Parathyroid adenoma (tissue), 2 donors: ENCODE measurements at regions not wholly inside any gene's neighbourhood (a gene's known extent, or its start where the extent isn't known, plus 50 kb on each side); places are given as distances from the start of the nearest gene placed in this dataset.

Source experiments
- H2AFZ ChIP-seq: fragments of 300-600 bp; sonication (generic); one replicate; pipeline ENCODE4 v1.7.0; 2017; ENCODE audit warnings: antibody characterized with exemption, mild to moderate bottlenecking
- H3K27ac ChIP-seq: fragments of 300-600 bp; sonication (generic); one replicate; pipeline ENCODE4 v1.7.0; 2017
- H3K27me3 ChIP-seq: fragments of 300-600 bp; sonication (generic); one replicate; pipeline ENCODE4 v1.7.0; 2017; ENCODE audit warnings: low read length; ENCODE audit not compliant: control insufficient read depth, insufficient read depth
- H3K36me3 ChIP-seq: fragments of 300-600 bp; sonication (generic); one replicate; pipeline ENCODE4 v1.7.0; 2017; ENCODE audit warnings: low read length; ENCODE audit not compliant: control insufficient read depth, insufficient read depth
- H3K4me1 ChIP-seq: fragments of 300-600 bp; sonication (generic); one replicate; pipeline ENCODE4 v1.7.0; 2017; ENCODE audit warnings: control low read depth
- H3K4me2 ChIP-seq: fragments of 300-600 bp; sonication (generic); one replicate; pipeline ENCODE4 v1.7.0; 2017; ENCODE audit warnings: low read length
- H3K4me3 ChIP-seq: fragments of 300-600 bp; sonication (generic); one replicate; pipeline ENCODE4 v1.7.0; 2017; ENCODE audit warnings: low read depth, low read length
- H3K79me2 ChIP-seq: fragments of 300-600 bp; sonication (generic); one replicate; pipeline ENCODE4 v1.7.0; 2017; ENCODE audit warnings: control low read depth
- H3K9ac ChIP-seq: fragments of 300-600 bp; sonication (generic); one replicate; pipeline ENCODE4 v1.7.0; 2017; ENCODE audit warnings: mild to moderate bottlenecking
- H3K9me3 ChIP-seq: fragments of 300-600 bp; sonication (generic); one replicate; pipeline ENCODE4 v1.7.0; 2017; ENCODE audit warnings: low read length; ENCODE audit not compliant: control insufficient read depth
- TF ChIP-seq, protein P1 (sequence below): fragments of 300-600 bp; sonication (generic); IDR thresholded peaks from one replicate; pipeline ENCODE4 v1.7.0; 2017; ENCODE audit warnings: antibody characterized with exemption, mild to moderate bottlenecking
- donor health status: primary hyperparathyroidism.

DNA sequence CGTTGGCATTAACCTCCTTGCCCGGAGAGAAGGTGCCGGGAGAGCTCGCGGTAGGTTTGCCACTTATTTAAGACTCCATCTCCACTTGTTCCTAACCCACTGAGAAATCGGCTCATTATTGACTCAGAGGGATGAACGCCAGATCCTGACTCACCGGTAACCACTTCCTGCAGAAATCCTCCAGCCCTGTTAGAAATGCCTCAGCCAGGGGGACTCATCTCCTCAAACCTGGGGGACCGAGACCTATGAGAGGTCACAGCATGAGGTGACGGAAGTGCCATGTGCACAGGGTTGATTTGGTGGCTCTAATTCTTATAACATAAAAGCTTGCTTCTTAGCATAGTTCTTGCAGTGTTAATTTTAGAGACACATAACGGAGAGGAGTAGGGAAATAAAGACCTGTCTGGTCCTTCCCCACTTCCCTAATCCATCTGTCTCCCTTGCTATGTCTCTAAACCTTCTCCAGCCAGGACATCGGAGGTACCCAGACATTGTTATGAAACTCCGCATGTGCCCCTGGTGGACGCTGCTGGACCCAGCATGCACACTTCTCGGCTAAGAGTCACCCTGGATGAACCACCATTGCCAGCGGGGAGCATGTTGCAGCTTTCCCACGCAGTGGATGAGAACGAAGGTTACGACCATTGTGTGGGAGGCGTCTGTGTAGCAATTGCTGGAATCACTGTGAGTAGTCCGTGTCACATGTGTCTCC, 158.9 kb downstream of the EFNB2 start:
- Histone ChIP-seq H3K79me2 (no peaks in the 10 kb centered on the region), H3K27ac (no peak overlapping the region), H3K9me3 (no peaks in the 10 kb centered on the region), H3K9ac (no peak overlapping the region), H3K4me1 (no peaks in the 10 kb centered on the region), H2AFZ (no peak overlapping the region), H3K4me3 (no peak overlapping the region), H3K36me3 (no peaks in the 10 kb centered on the region), H3K27me3 (no peaks in the 10 kb centered on the region), H3K4me2 (no peak overlapping the region)
- TF ChIP-seq, protein P1, sequence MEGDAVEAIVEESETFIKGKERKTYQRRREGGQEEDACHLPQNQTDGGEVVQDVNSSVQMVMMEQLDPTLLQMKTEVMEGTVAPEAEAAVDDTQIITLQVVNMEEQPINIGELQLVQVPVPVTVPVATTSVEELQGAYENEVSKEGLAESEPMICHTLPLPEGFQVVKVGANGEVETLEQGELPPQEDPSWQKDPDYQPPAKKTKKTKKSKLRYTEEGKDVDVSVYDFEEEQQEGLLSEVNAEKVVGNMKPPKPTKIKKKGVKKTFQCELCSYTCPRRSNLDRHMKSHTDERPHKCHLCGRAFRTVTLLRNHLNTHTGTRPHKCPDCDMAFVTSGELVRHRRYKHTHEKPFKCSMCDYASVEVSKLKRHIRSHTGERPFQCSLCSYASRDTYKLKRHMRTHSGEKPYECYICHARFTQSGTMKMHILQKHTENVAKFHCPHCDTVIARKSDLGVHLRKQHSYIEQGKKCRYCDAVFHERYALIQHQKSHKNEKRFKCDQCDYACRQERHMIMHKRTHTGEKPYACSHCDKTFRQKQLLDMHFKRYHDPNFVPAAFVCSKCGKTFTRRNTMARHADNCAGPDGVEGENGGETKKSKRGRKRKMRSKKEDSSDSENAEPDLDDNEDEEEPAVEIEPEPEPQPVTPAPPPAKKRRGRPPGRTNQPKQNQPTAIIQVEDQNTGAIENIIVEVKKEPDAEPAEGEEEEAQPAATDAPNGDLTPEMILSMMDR = no peak

DNA sequence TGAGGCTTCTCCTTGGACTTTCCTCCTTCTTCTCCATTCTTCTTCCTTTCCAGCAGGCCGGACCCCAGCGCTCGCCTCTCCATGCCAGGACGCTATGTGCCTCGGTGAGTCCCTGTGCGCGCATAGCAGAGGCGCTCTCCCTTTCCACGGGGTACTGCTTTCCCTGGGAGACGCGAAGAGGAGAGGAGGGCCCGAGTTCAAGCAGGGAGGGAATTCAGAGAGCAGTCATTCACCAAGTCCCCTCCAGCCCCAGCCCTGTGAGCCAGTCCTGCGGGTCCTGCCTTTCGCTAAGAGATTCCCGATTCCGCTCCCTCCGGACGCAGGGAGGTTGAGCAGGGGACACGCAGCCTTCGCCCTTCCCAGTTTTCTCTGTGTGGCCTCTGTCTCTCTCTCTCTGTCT, 160.4 kb downstream of the EFNB2 start:
- no peak overlapping the region for H3K9ac ChIP-seq
- no peaks in the 10 kb centered on the region for H3K27me3 ChIP-seq
- no peak overlapping the region for H3K4me2 ChIP-seq
- H3K9me3 ChIP-seq = no peaks in the 10 kb centered on the region
- TF ChIP-seq, protein P1 = no peak
- no peak overlapping the region for H2AFZ ChIP-seq
- H3K4me3 ChIP-seq = no peak overlapping the region
- no peaks in the 10 kb centered on the region for H3K36me3 ChIP-seq
- H3K4me1 ChIP-seq = no peaks in the 10 kb centered on the region
- no peak overlapping the region for H3K27ac ChIP-seq
- no peaks in the 10 kb centered on the region for H3K79me2 ChIP-seq

DNA sequence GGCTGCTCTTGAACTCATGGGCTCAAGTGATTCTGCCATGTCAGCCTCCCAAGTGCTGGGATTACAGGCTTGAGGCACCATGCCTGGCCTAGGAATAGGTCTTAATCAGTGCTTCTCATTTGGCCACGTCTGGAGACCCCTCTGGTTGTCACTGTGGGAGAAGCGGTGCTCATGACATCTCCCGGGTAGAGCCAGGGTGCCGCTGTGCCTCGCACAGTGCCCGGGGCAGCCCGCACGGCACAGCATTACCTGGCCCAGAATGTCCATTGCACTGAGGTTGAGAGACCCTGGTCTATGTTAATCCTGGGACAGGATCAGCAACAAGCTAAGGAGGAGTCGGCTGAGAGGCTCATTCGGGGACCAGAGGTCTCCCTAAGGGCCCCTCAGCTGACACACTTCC, 160.8 kb downstream of the EFNB2 start:
- Histone ChIP-seq H3K4me1 (no peaks in the 10 kb centered on the region), H3K9ac (no peak overlapping the region), H2AFZ (no peak overlapping the region), H3K4me3 (no peak overlapping the region), H3K9me3 (no peaks in the 10 kb centered on the region), H3K79me2 (no peaks in the 10 kb centered on the region), H3K36me3 (no peaks in the 10 kb centered on the region), H3K27ac (no peak overlapping the region), H3K4me2 (no peak overlapping the region), H3K27me3 (no peaks in the 10 kb centered on the region)
- TF ChIP-seq, protein P1 = no peak

DNA sequence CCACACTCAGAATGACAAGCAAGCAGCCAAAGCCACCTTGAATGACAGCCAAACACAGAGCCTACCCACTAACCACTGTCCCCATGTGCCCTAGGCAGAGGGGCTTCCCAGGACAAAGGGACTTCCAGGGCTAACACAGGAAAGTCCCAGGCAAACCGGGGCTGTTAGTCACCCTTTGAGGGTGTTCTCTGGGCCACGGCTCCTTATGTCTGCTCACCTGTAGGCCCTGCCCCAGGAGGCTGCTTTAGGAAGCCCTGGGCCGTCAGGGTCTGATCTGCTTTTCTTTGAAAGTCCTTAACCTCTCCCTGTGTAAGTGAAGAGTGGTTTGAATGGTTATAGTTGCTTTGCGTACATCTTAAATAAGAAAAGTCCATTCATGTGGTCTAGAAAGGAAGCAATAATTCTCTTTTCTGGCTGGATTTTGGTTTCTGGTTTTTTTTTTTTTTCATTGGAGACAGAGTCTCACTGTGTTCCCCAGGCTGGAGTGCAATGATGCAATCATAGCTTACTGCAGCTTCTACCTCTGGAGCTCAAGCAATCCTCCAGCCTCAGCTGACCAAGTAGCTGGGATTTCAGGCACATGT, 161.4 kb downstream of the EFNB2 start:
- Histone ChIP-seq H3K27ac (no peak overlapping the region), H3K4me3 (no peak overlapping the region), H3K79me2 (no peaks in the 10 kb centered on the region), H3K4me2 (no peak overlapping the region), H3K4me1 (no peaks in the 10 kb centered on the region), H3K9me3 (no peaks in the 10 kb centered on the region), H3K36me3 (no peaks in the 10 kb centered on the region), H2AFZ (no peak overlapping the region), H3K27me3 (no peaks in the 10 kb centered on the region), H3K9ac (no peak overlapping the region)
- TF ChIP-seq, protein P1 = no peak
